ENCODE measurements at regions not wholly inside any gene's neighbourhood (a gene's known extent, or its start where the extent isn't known, plus 50 kb on each side); places are given as distances from the start of the nearest gene placed in this dataset.

DNA sequence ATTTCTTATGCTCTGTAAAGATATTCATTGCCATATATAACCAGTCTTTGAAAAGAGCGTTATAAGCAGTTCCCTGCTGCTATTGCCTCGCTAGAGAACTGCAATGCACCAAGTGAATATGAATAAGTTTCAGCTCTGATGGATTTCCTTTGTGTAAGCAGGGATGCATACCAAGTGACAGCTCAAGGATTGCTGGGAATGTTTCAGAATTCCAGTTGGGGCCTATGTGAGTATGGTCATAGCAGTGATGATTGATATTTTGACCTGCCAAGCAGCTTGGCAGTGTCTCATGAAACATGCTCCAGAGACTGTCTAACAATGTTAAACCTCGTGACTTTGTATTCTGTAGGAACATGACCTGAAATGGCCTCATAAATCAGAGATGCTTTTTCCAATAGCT is 312.6 kb downstream of the C11orf87 start:
- no peak for DNase-seq
- intact Hi-C loops (cut with DNase I): no loop called here
- Histone ChIP-seq H3K4me3 (no peak overlapping the region), H3K9me3 (no peaks in the 10 kb centered on the region), H3K4me1 (ENCODE audit: insufficient read depth) (no peaks in the 10 kb centered on the region), H3K27me3 (no peaks in the 10 kb centered on the region), H3K27ac (no peak overlapping the region), H3K36me3 (no peaks in the 10 kb centered on the region)
- 50 to 55% (median 52%) methylated on average over 3 of the region's 3 CpGs for WGBS, 3 donors
- no peak for TF ChIP-seq CTCF (IDR thresholded peaks at IDR 0.05)
- TF ChIP-seq EP300 (IDR thresholded peaks at IDR 0.05): no peak
- no peak for TF ChIP-seq POLR2A (IDR thresholded peaks at IDR 0.05)

- no peak overlapping the region for H3K27ac ChIP-seq
- no peak for DNase-seq
- H3K9me3 ChIP-seq: no peaks in the 10 kb centered on the region
- H3K36me3 ChIP-seq: no peaks in the 10 kb centered on the region
- intact Hi-C loops (cut with DNase I): no loop called here
- H3K4me3 ChIP-seq: no peak overlapping the region
- H3K27me3 ChIP-seq: no peaks in the 10 kb centered on the region
- TF ChIP-seq CTCF (IDR thresholded peaks at IDR 0.05) (no peak), POLR2A (IDR thresholded peaks at IDR 0.05) (no peak), EP300 (IDR thresholded peaks at IDR 0.05) (no peak)
- no peaks in the 10 kb centered on the region for H3K4me1 ChIP-seq (ENCODE audit: insufficient read depth)
- WGBS, 3 donors: 86 to 94% (median 92%) methylated on average over 2 of the region's 2 CpGs
Measured at GRCh38 chr11:109735128-109735527, 313.1 kb downstream of the C11orf87 start.

DNA sequence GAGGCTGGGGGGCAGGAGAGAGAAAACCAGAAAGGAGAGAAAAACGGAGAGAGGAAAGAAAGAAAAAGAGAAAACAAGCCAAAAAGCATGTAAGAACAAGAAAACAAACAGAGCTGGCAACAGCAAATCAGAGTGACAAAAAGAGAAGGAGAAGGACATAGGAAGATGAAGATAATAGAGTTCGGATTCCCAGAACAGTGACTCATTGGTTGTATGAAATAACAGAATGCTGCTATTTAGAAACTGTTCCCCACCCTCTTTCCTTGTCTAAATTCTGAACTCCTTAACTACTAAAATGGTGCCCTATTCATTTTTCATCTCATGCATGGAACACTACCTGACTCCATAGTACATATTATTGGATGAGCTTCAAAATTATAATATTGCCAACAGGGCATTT is 317.4 kb downstream of the C11orf87 start:
- WGBS, 3 donors: 54 to 75% (median 63%) methylated on average over 2 of the region's 2 CpGs
- TF ChIP-seq EP300 (IDR thresholded peaks at IDR 0.05) (no peak), CTCF (IDR thresholded peaks at IDR 0.05) (no peak), POLR2A (IDR thresholded peaks at IDR 0.05) (no peak)
- Histone ChIP-seq H3K27me3 (no peaks in the 10 kb centered on the region), H3K4me3 (no peak overlapping the region), H3K4me1 (ENCODE audit: insufficient read depth) (no peaks in the 10 kb centered on the region), H3K27ac (no peak overlapping the region), H3K36me3 (no peaks in the 10 kb centered on the region), H3K9me3 (no peaks in the 10 kb centered on the region)
- no peak for DNase-seq
- intact Hi-C loops (cut with DNase I): no loop called here

GRCh38 chr11:109745996-109746625 is 324.1 kb downstream of the C11orf87 start:
- Histone ChIP-seq H3K27me3 (no peaks in the 10 kb centered on the region), H3K27ac (no peak overlapping the region), H3K4me1 (ENCODE audit: insufficient read depth) (no peaks in the 10 kb centered on the region), H3K9me3 (no peaks in the 10 kb centered on the region), H3K36me3 (no peaks in the 10 kb centered on the region), H3K4me3 (no peak overlapping the region)
- DNase-seq: no peak
- TF ChIP-seq CTCF (IDR thresholded peaks at IDR 0.05): no peak
- no peak for TF ChIP-seq EP300 (IDR thresholded peaks at IDR 0.05)
- no peak for TF ChIP-seq POLR2A (IDR thresholded peaks at IDR 0.05)
- 74 to 76% (median 74%) methylated on average over 4 of the region's 4 CpGs for WGBS, 3 donors
- intact Hi-C loops (cut with DNase I): no loop called here

All from ovary (tissue), 7 donors.